HCT116 (cell line): ENCODE measurements at regions not wholly inside any gene's neighbourhood (a gene's known extent, or its start where the extent isn't known, plus 50 kb on each side); places are given as distances from the start of the nearest gene placed in this dataset.

Experiments
- CEBPB ChIP-seq: IDR thresholded peaks from 2 replicates; pipeline ENCODE4 v1.6.1; 2012; ENCODE audit warnings: low read depth
- EZH2 ChIP-seq: fragments of 200-600 bp; sonication (generic); IDR thresholded peaks from 2 replicates; pipeline ENCODE4 v1.6.1; 2017; ENCODE audit warnings: antibody characterized with exemption, mixed run types
- EZH2phosphoT487 ChIP-seq: fragments of 200-600 bp; IDR thresholded peaks from 2 replicates; pipeline ENCODE4 v1.6.1; 2018; ENCODE audit warnings: antibody characterized with exemption, borderline replicate concordance
- JUND ChIP-seq: IDR thresholded peaks from 2 replicates; pipeline ENCODE4 v1.6.1; 2012
- MAX ChIP-seq: IDR thresholded peaks from 2 replicates; pipeline ENCODE4 v1.6.1; 2012
- POLR2A ChIP-seq: IDR thresholded peaks from 2 replicates; pipeline ENCODE4 v1.7.0; 2011; ENCODE audit warnings: borderline replicate concordance; ENCODE audit not compliant: insufficient read depth, insufficient read length; ENCODE audit errors: extremely low read depth
- POLR2AphosphoS5 ChIP-seq: IDR thresholded peaks from 2 replicates; pipeline ENCODE4 v1.6.1; 2011; ENCODE audit warnings: mild to moderate bottlenecking, low read depth, low read length, moderate library complexity
- REST ChIP-seq: IDR thresholded peaks from 2 replicates; pipeline ENCODE4 v1.6.1; 2012; ENCODE audit warnings: low read depth
- SP1 ChIP-seq: IDR thresholded peaks from 2 replicates; pipeline ENCODE4 v1.6.1; 2012; ENCODE audit warnings: low read depth
- YY1 ChIP-seq: IDR thresholded peaks from 2 replicates; pipeline ENCODE4 v1.6.1; 2011; ENCODE audit warnings: low read length, low read depth, moderate library complexity, mild to moderate bottlenecking; ENCODE audit not compliant: insufficient replicate concordance; ENCODE audit errors: extremely low read depth
- ZFX ChIP-seq: fragments of 450-650 bp; IDR thresholded peaks from 2 replicates; pipeline ENCODE4 v1.6.1; 2017
- TF ChIP-seq, protein P1 (sequence below), 3 experiments: fragments of 200-600 bp in 1 of 3; sonication (generic) in 1 of 3; IDR thresholded peaks in 2 of 3; conservative IDR thresholded peaks in 1 of 3; 2 replicates each; pipeline ENCODE4 v1.5.1; 2012 to 2017; ENCODE audit warnings: low read depth in 2 of 3, low read length in 2 of 3, antibody characterized with exemption in 1 of 3, borderline replicate concordance in 1 of 3, control low read depth in 1 of 3, mild to moderate bottlenecking in 1 of 3, mixed read lengths in 1 of 3, mixed run types in 1 of 3, moderate library complexity in 1 of 3; ENCODE audit not compliant: insufficient read depth in 1 of 3

GRCh38 chr18:64653068-64653467 is 504.2 kb upstream of the LINC00305 start:
- TF ChIP-seq REST (no peak), EZH2 (no peak), POLR2A (no peak), POLR2AphosphoS5 (no peak), CEBPB (no peak), MAX (no peak), SP1 (no peak), ZFX (no peak), JUND (no peak), EZH2phosphoT487 (no peak), YY1 (no peak)
- TF ChIP-seq, protein P1, sequence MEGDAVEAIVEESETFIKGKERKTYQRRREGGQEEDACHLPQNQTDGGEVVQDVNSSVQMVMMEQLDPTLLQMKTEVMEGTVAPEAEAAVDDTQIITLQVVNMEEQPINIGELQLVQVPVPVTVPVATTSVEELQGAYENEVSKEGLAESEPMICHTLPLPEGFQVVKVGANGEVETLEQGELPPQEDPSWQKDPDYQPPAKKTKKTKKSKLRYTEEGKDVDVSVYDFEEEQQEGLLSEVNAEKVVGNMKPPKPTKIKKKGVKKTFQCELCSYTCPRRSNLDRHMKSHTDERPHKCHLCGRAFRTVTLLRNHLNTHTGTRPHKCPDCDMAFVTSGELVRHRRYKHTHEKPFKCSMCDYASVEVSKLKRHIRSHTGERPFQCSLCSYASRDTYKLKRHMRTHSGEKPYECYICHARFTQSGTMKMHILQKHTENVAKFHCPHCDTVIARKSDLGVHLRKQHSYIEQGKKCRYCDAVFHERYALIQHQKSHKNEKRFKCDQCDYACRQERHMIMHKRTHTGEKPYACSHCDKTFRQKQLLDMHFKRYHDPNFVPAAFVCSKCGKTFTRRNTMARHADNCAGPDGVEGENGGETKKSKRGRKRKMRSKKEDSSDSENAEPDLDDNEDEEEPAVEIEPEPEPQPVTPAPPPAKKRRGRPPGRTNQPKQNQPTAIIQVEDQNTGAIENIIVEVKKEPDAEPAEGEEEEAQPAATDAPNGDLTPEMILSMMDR (IDR thresholded peaks at IDR 0.05 in 2 of 3, conservative IDR thresholded peaks at IDR 0.05 in 1 of 3; ENCODE audit: borderline replicate concordance in 1 of 3, insufficient read depth in 1 of 3, low read depth in 2 of 3, low read length in 2 of 3): no peak
